NCI-H524 (cell line): ENCODE measurements at regions not wholly inside any gene's neighbourhood (a gene's known extent, or its start where the extent isn't known, plus 50 kb on each side); places are given as distances from the start of the nearest gene placed in this dataset.
"Not testable (repeated sequence)": the region's sequence is repeated elsewhere in the genome, so short reads cannot be mapped to it uniquely, and the experiment has no call there.

Experiments used
- DNase-seq, 2 experiments: peaks; one replicate each; lab custom pipeline; 2025; lab: John Stamatoyannopoulos, UW

DNA sequence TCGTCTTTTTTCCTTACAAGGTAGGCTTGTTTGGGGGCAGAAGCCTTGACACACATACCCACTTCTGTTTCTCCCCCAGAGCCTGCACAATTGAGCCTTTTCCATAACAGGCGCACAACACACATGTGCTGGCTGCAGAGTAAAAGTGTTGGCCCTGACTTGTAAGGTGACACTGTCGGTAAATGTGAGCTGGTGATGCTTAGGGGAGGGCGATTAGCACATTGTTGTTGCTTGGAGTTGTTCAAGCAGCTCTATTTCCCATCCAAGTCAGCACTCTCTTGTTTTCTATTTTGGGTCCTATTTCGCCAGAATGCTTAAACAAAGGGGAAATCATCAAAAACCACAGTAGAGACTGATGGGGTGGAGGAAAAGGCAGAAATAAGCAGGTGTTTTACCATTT is 51.9 kb upstream of the PTPRJ start:
- no peak for DNase-seq

DNA sequence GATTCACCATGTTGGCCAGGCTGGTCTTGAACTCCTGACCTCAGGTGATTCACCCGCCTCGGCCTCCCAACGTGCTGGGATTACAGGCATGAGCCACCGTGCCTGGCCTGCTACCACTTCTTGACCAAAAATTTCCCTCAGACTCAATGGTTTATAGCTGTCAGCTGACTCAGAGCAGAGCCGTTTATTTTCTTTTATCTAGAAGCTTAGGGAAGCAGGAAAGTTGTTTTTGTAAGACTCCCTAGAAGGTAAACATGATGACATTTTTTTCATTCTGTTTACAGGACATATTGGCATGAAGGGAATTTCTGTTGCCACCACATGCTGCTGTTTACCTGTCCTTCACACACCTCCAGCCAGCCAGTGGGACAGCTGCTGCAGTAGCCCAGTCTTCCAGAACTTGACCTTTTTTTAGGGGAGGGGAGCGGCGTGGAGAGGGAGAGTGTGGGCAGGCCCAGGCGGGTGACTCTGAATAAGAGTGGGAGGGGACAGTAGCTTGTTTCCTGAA is 56.1 kb upstream of the PTPRJ start:
- DNase-seq = no peak

GRCh38 chr11:47923667-47924066 is 56.7 kb upstream of the PTPRJ start:
- no peak for DNase-seq

DNA sequence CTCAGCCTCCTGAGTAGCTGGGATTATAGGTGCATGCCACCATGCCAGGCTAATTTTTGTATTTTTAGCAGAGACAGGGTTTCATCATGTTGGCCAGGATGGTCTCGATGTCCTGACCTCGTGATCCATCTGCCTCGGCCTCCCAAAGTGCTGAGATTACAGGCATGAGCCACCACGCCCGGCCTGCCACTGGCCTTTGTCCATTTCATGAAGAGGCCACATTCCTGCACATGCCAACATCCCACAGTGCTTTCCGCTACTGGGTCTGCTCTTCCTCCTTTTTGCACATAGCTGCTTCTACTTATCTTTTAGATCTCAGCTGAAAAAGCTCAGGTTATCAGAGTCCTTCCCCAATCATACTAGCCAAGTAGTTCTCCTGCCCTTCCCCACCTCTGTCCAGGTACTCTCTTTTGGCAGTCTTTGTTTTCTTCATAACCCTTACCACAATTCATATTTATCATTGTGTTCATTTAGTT is 59.2 kb upstream of the PTPRJ start:
- not testable (repeated sequence) for DNase-seq

DNA sequence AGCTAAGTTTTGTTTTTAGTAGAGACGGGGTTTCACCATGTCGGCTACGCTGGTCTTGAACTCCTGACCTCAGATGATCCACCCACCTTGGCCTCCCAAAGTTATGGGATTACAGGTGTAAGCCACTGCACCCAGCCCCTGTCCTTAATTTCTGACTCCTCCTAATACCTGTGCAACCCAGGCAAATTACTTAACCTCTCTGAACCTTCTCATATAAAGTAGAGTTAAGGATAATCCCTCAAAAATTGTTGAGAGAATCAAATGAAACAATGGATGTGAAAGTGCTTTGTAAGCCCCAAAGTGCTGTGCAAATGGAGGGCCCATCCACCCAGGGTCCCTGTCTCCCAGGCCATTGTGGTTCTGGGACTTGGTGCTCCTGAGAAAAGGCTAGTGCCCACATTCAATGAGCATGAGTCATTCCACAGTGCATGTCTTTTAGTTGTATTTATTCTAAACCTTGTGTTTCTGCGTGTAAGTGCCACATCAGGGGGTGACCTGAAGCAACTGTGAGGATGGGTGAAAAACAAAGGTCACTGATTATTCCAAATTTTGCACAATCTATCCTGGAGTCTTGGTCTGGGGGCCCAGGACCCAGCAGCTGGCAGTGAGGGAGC is 61.4 kb upstream of the PTPRJ start:
- no peak for DNase-seq

- DNase-seq = no peak
Measured at GRCh38 chr11:47918370-47918690, 62.0 kb upstream of the PTPRJ start.

GRCh38 chr11:47917599-47918369 is 62.6 kb upstream of the PTPRJ start:
- DNase-seq = peak; percentile 95 to 97

GRCh38 chr11:47916361-47916841 is 64.0 kb upstream of the PTPRJ start:
- no peak for DNase-seq

GRCh38 chr11:47915783-47916182 is 64.6 kb upstream of the PTPRJ start:
- peak in 1 of 2 experiments; percentile 79 for DNase-seq

DNA sequence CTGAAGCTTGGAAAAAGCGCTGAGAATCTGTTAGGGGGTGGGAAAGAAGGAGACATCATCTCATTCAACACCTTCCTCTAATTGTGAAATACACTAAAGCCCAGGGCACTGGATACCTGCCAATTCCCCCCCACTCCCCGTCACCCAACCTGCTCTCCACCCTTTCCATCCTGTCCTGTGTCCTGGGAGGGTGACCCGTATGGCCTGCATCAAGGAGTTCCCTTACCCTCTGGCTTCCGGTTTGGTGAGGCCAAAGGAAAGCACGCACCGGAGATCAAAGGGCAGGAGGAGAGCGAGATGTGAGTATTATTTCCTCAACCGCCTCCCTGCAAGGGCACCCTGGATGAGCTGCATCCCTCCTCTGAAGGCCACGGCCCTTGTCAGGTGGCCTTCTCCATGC is 65.0 kb upstream of the PTPRJ start:
- peak in 1 of 2 experiments; percentile 35 for DNase-seq

DNA sequence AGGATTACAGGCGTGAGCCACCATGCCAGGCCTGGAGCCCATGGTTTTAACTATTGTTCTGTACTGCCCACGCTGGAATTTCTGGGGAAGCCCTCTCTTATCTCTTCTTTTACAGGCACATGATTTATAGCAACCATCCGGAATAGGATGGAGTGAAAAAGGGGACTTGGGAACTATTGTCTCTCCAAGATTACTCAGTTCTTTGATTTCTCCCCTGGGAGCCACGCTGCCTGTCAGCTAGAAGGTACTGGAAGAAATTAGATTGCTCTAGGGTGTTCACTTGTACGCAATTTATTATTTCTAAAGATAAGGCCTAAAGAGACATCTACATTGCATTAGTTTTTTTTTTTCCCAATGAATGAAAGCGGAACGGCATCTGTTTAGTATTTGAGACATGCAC is 65.6 kb upstream of the PTPRJ start:
- no peak for DNase-seq

GRCh38 chr11:47913529-47914244 is 65.5 kb upstream of the NUP160 start:
- no peak for DNase-seq

- DNase-seq = no peak
Measured at GRCh38 chr11:47912843-47913437, 64.8 kb upstream of the NUP160 start.

GRCh38 chr11:47911149-47911548 is 63.0 kb upstream of the NUP160 start:
- no peak for DNase-seq

DNA sequence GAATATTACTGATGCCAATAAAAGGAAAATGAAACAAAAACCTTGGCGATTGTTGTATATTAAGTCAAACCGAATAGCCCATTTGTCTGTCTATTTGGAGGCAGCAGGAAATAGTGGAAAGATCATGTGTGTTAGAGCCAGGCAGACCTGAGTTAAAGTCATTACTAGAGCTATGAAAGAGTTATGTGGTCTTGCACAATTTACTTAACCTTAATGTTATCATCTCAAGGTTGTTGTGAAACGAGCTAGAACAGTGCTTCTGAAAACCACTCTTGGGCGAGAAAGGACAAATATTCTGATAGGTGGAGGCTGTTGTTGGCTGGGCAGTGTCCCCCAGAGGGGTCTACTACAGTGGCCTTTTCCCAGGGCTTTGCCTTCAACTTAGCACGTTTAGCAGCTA is 60.0 kb upstream of the NUP160 start:
- DNase-seq = no peak

- no peak for DNase-seq
Measured at GRCh38 chr11:47907499-47907898, 59.3 kb upstream of the NUP160 start.

GRCh38 chr11:47906066-47906465 is 57.9 kb upstream of the NUP160 start:
- peak in 1 of 2 experiments; percentile 46 for DNase-seq

GRCh38 chr11:47905358-47906059 is 57.4 kb upstream of the NUP160 start:
- peak; percentile 59 to 85 for DNase-seq

DNA sequence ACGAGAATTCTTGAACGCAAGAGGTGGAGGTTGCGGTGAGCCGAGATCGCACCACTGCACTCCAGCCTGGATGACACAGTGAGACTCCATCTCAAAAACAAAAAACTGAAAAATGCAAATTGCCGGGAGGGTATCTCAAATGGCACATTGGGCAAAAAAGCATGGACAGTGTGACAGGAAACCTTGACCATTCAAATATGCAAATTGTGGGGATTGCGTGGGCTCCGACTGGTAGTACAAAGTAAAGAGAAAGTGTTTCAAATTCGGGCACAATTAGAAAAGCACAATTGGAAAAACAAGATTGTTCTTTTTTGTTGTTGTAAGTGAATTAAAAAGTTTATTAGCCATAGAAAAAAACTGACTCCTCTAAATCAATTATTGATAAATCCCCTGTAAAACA is 56.7 kb upstream of the NUP160 start:
- no peak for DNase-seq

GRCh38 chr11:47904048-47904447 is 55.9 kb upstream of the NUP160 start:
- DNase-seq = no peak

GRCh38 chr11:47899801-47900200 is 51.7 kb upstream of the NUP160 start:
- DNase-seq = no peak
